ENCODE measurements at regions not wholly inside any gene's neighbourhood (a gene's known extent, or its start where the extent isn't known, plus 50 kb on each side); places are given as distances from the start of the nearest gene placed in this dataset.

GRCh38 chr20:54339093-54339492 is 131.2 kb downstream of the PFDN4 start:
- TF ChIP-seq, protein P1, sequence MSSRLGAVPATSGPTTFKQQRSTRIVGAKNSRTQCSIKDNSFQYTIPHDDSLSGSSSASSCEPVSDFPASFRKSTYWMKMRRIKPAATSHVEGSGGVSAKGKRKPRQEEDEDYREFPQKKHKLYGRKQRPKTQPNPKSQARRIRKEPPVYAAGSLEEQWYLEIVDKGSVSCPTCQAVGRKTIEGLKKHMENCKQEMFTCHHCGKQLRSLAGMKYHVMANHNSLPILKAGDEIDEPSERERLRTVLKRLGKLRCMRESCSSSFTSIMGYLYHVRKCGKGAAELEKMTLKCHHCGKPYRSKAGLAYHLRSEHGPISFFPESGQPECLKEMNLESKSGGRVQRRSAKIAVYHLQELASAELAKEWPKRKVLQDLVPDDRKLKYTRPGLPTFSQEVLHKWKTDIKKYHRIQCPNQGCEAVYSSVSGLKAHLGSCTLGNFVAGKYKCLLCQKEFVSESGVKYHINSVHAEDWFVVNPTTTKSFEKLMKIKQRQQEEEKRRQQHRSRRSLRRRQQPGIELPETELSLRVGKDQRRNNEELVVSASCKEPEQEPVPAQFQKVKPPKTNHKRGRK (CRISPR knock-in tag; IDR thresholded peaks at IDR 0.05; ENCODE audit: borderline replicate concordance): no peak
- TF ChIP-seq CTCF (IDR thresholded peaks at IDR 0.05): no peak
- TF ChIP-seq NR2C2 (CRISPR knock-in tag; IDR thresholded peaks at IDR 0.05): no peak
- TF ChIP-seq, protein P2, sequence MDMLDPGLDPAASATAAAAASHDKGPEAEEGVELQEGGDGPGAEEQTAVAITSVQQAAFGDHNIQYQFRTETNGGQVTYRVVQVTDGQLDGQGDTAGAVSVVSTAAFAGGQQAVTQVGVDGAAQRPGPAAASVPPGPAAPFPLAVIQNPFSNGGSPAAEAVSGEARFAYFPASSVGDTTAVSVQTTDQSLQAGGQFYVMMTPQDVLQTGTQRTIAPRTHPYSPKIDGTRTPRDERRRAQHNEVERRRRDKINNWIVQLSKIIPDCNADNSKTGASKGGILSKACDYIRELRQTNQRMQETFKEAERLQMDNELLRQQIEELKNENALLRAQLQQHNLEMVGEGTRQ (CRISPR knock-in tag; IDR thresholded peaks at IDR 0.05): no peak
- TF ChIP-seq FOXK1 (CRISPR knock-in tag; IDR thresholded peaks at IDR 0.05): no peak
- no peak for TF ChIP-seq ZNF396 (CRISPR knock-in tag; IDR thresholded peaks at IDR 0.05; ENCODE audit: borderline replicate concordance)
